IMR-90 (cell line): ENCODE measurements at regions not wholly inside any gene's neighbourhood (a gene's known extent, or its start where the extent isn't known, plus 50 kb on each side); places are given as distances from the start of the nearest gene placed in this dataset.
A peak's percentile ranks its signal among the peaks of the same experiment; 100 is the strongest.

Experiments
- ATAC-seq: fragments of 200-7000 bp; cut with Tn5 transposase; 2 replicates; pipeline ENCODE4 v1.9.1; 2020; ENCODE audit warnings: low read depth, mild to moderate bottlenecking, moderate library complexity
- BruUV-seq: library from RNA; stranded (reverse); fragments of 400-500 nt; replicated peaks from 2 replicates; lab custom pipeline; 2021; lab: Mats Ljungman, UMichigan
- CTCF ChIA-PET: fragments of 300-600 bp; formaldehyde crosslinking; extraction: SDS; loops from one replicate; lab custom pipeline; 2021; ENCODE audit warnings: antibody characterized with exemption; lab: Yijun Ruan, JAX
- POLR2A ChIA-PET: fragments of 300-600 bp; sonication (Branson Sonifier 250); formaldehyde crosslinking; loops from one replicate; lab custom pipeline; 2022; ENCODE audit warnings: antibody characterized with exemption; ENCODE audit not compliant: unreplicated experiment; lab: Charles Lee
- DNase-seq: peaks from one replicate; pipeline ENCODE4 v3.0.0; 2013
- H2AFZ ChIP-seq: replicated peaks from 2 replicates; pipeline ENCODE3; 2013; ENCODE audit warnings: low read length, mild to moderate bottlenecking; ENCODE audit not compliant: poor library complexity
- H2AK5ac ChIP-seq: 2 replicates; pipeline ENCODE4 v1.6.1; 2013; ENCODE audit warnings: low read depth, low read length, inconsistent platforms
- H2AK9ac ChIP-seq: replicated peaks from 2 replicates; pipeline ENCODE3; 2013; ENCODE audit warnings: mild to moderate bottlenecking, low read depth, low read length, moderate library complexity; ENCODE audit not compliant: poor library complexity
- H2BK120ac ChIP-seq: 2 replicates; pipeline ENCODE4 v1.6.1; 2013; ENCODE audit warnings: low read depth, low read length, inconsistent platforms
- H2BK15ac ChIP-seq: 3 replicates; pipeline ENCODE4 v1.6.1; 2013; ENCODE audit warnings: low read depth, low read length, inconsistent platforms
- H2BK20ac ChIP-seq: 2 replicates; pipeline ENCODE4 v1.6.1; 2013; ENCODE audit warnings: low read depth, mild to moderate bottlenecking, inconsistent platforms, low read length, moderate library complexity
- H2BK5ac ChIP-seq: 2 replicates; pipeline ENCODE4 v1.6.1; 2013; ENCODE audit warnings: mild to moderate bottlenecking, low read depth, low read length, inconsistent platforms; ENCODE audit not compliant: poor library complexity, severe bottlenecking
- H3K14ac ChIP-seq: replicated peaks from 2 replicates; pipeline ENCODE4 v1.6.1; 2013; ENCODE audit warnings: low read depth, low read length, inconsistent platforms
- H3K18ac ChIP-seq: 2 replicates; pipeline ENCODE4 v1.6.1; 2013; ENCODE audit warnings: low read depth, low read length, control low read depth
- H3K23ac ChIP-seq: 2 replicates; pipeline ENCODE4 v1.6.1; 2013; ENCODE audit warnings: low read depth, low read length, inconsistent platforms
- H3K27ac ChIP-seq: 2 replicates; pipeline ENCODE4 v1.5.1; 2013; ENCODE audit warnings: mild to moderate bottlenecking, control low read depth, low read length; ENCODE audit not compliant: insufficient read depth
- H3K27me3 ChIP-seq: 2 replicates; pipeline ENCODE4 v1.6.1; 2013; ENCODE audit warnings: low read length; ENCODE audit not compliant: control insufficient read depth, insufficient read depth
- H3K36me3 ChIP-seq: 2 replicates; pipeline ENCODE4 v1.6.1; 2013; ENCODE audit warnings: low read length, mixed read lengths; ENCODE audit not compliant: control insufficient read depth, insufficient read depth
- H3K4ac ChIP-seq: 2 replicates; pipeline ENCODE4 v1.6.1; 2013; ENCODE audit warnings: low read depth, low read length, inconsistent platforms
- H3K4me1 ChIP-seq: 2 replicates; pipeline ENCODE4 v1.6.1; 2013; ENCODE audit warnings: low read length, mixed read lengths; ENCODE audit not compliant: control insufficient read depth, insufficient read depth
- H3K4me2 ChIP-seq: 2 replicates; pipeline ENCODE4 v1.6.1; 2013; ENCODE audit warnings: low read depth, mild to moderate bottlenecking, control low read depth, low read length, moderate library complexity
- H3K4me3 ChIP-seq: 2 replicates; pipeline ENCODE4 v1.5.1; 2013; ENCODE audit warnings: low read depth, mild to moderate bottlenecking, control low read depth, low read length, moderate library complexity; ENCODE audit not compliant: insufficient read depth
- H3K56ac ChIP-seq: 2 replicates; pipeline ENCODE4 v1.6.1; 2013; ENCODE audit warnings: low read length, inconsistent platforms; ENCODE audit not compliant: insufficient read depth; ENCODE audit errors: extremely low read depth
- H3K79me1 ChIP-seq, 2 experiments: 2 replicates each; pipeline ENCODE4 v1.6.1; 2013; ENCODE audit warnings: low read length in 2 of 2, inconsistent platforms in 1 of 2, low read depth in 1 of 2
- H3K9ac ChIP-seq: 2 replicates; pipeline ENCODE4 v1.6.1; 2013; ENCODE audit warnings: low read depth, low read length, control low read depth
- H3K9me1 ChIP-seq: 2 replicates; pipeline ENCODE4 v1.6.1; 2013; ENCODE audit warnings: low read length, inconsistent platforms; ENCODE audit not compliant: insufficient read depth
- H3K9me3 ChIP-seq: 2 replicates; pipeline ENCODE4 v1.6.1; 2013; ENCODE audit warnings: low read length; ENCODE audit not compliant: control insufficient read depth, insufficient read depth
- H4K20me1 ChIP-seq: 2 replicates; pipeline ENCODE4 v1.6.1; 2013; ENCODE audit warnings: low read length, inconsistent platforms; ENCODE audit not compliant: insufficient read depth
- H4K5ac ChIP-seq: 2 replicates; pipeline ENCODE4 v1.6.1; 2013; ENCODE audit warnings: mild to moderate bottlenecking, low read depth, low read length, control low read depth
- H4K8ac ChIP-seq, 2 experiments: 2 replicates each; pipeline ENCODE4 v1.6.1; 2013; ENCODE audit warnings: low read depth in 2 of 2, low read length in 2 of 2, control low read depth in 1 of 2, inconsistent platforms in 1 of 2
- H4K91ac ChIP-seq: 2 replicates; pipeline ENCODE4 v1.6.1; 2013; ENCODE audit warnings: low read depth, low read length, inconsistent platforms; ENCODE audit not compliant: insufficient read depth
- CEBPB ChIP-seq: IDR thresholded peaks from 2 replicates; pipeline ENCODE4 v1.6.1; 2012; ENCODE audit warnings: low read depth, low read length, improper control_type of control experiment
- CHD1 ChIP-seq: IDR thresholded peaks from 2 replicates; pipeline ENCODE4 v1.6.1; 2012; ENCODE audit warnings: low read depth, low read length, improper control_type of control experiment
- MAFK ChIP-seq: IDR thresholded peaks from 2 replicates; pipeline ENCODE4 v1.6.1; 2012; ENCODE audit warnings: low read depth, low read length, improper control_type of control experiment
- MAZ ChIP-seq: IDR thresholded peaks from 2 replicates; pipeline ENCODE4 v1.6.1; 2012; ENCODE audit warnings: low read depth, mild to moderate bottlenecking, low read length, improper control_type of control experiment, moderate library complexity, borderline replicate concordance
- MXI1 ChIP-seq: IDR thresholded peaks from 2 replicates; pipeline ENCODE4 v1.6.1; 2012; ENCODE audit warnings: low read depth, mild to moderate bottlenecking, low read length, moderate library complexity, borderline replicate concordance
- NFE2L2 ChIP-seq: fragments of 150-350 bp; IDR thresholded peaks from 2 replicates; pipeline ENCODE4 v1.6.1; 2016; ENCODE audit warnings: low read depth, mild to moderate bottlenecking, low read length
- POLR2A ChIP-seq: IDR thresholded peaks from 2 replicates; pipeline ENCODE4 v1.6.1; 2012; ENCODE audit warnings: mild to moderate bottlenecking, low read depth, low read length
- RAD21 ChIP-seq: IDR thresholded peaks from 2 replicates; pipeline ENCODE4 v1.6.1; 2012; ENCODE audit warnings: low read length, improper control_type of control experiment
- RCOR1 ChIP-seq: IDR thresholded peaks from 2 replicates; pipeline ENCODE4 v1.6.1; 2012; ENCODE audit warnings: mild to moderate bottlenecking, low read length, improper control_type of control experiment; ENCODE audit not compliant: insufficient replicate concordance
- RFX5 ChIP-seq: IDR thresholded peaks from 2 replicates; pipeline ENCODE4 v1.8.0; 2012; ENCODE audit warnings: low read depth, mild to moderate bottlenecking, low read length, moderate library complexity
- SMC3 ChIP-seq: fragments of 150-350 bp; IDR thresholded peaks from 2 replicates; pipeline ENCODE4 v1.6.1; 2016; ENCODE audit warnings: low read depth, mild to moderate bottlenecking, antibody characterized with exemption, low read length, moderate library complexity
- WGBS, 2 experiments: methylation state at CpG; one replicate each; pipeline versions ENCODE4 v1.1.5 to v1.1.7; 2013; ENCODE audit warnings: missing lambda C conversion rate in 2 of 2; ENCODE audit not compliant: insufficient read length in 1 of 2; ENCODE audit errors: extremely low coverage in 2 of 2; 5-methylcytosine and 5-hydroxymethylcytosine counted together
- dilution Hi-C: fragments of 300-500 bp; cut with HindIII; formaldehyde crosslinking; loops from one replicate; pipeline ENCODE4 v1.14.3; 2018; ENCODE audit warnings: low sequenced_read_pairs; ENCODE audit not compliant: unreplicated experiment
- in situ Hi-C: fragments of 300-500 bp; cut with MboI; formaldehyde crosslinking; loops from 3 replicates; pipeline ENCODE4 v1.14.3; 2019; ENCODE audit warnings: low sequenced_read_pairs, inconsistent platforms, mixed read lengths
- intact Hi-C: fragments of 100-400 bp; cut with micrococcal nuclease; formaldehyde crosslinking; loops from 2 replicates; pipeline ENCODE4 v1.10.0; 2022
- TF ChIP-seq, protein P1 (sequence below): conservative IDR thresholded peaks from 2 replicates; pipeline ENCODE4 v1.5.1; 2012; ENCODE audit warnings: mild to moderate bottlenecking, low read depth, low read length, improper control_type of control experiment
- TF ChIP-seq, protein P2 (sequence below): fragments of 150-350 bp; IDR thresholded peaks from 2 replicates; pipeline ENCODE4 v1.6.1; 2017; ENCODE audit warnings: mild to moderate bottlenecking, antibody characterized with exemption, low read length, low read depth
- TF ChIP-seq, protein P3 (sequence below): fragments of 150-350 bp; IDR thresholded peaks from 2 replicates; pipeline ENCODE4 v1.6.1; 2016; ENCODE audit warnings: low read depth, mild to moderate bottlenecking, low read length, moderate library complexity, borderline replicate concordance

DNA sequence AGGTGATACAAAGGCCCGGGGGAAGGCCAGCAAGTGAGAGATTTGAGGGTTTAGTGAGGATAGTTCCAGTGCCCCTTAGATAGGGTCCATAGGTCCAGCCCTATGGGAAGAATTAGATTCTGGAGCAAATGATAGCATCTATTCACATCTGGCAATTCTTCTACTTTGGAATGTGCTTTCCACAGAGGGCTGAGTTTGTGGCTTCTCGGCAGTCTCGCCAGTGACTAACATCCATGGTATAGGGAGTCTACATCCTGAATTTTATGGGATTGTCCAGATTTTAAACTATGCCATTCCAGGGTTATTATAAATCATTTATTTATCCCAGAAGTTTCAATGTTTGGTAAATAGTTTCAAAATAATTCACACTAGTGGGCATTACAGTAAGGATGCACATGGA is 207.3 kb upstream of the ADO start:
- Histone ChIP-seq H2AK9ac (no peak overlapping the region), H3K27me3 (no peaks in the 10 kb centered on the region), H3K9ac (no peak overlapping the region), H3K23ac (no peak overlapping the region), H3K4me1 (no peaks in the 10 kb centered on the region), H4K5ac (no peak overlapping the region), H3K79me1 (no peaks in the 10 kb centered on the region), H2AFZ (no peak overlapping the region), H3K4ac (no peak overlapping the region), H3K56ac (no peak overlapping the region), H3K36me3 (no peaks in the 10 kb centered on the region), H2AK5ac (no peak overlapping the region), H2BK15ac (no peak overlapping the region), H3K4me3 (no peak overlapping the region), H2BK20ac (peak overlapping the region; percentile 31), H2BK5ac (no peak overlapping the region), H3K9me3 (no peaks in the 10 kb centered on the region), H3K9me1 (no peaks in the 10 kb centered on the region), H4K91ac (no peak overlapping the region), H3K4me2 (no peak overlapping the region), H3K14ac (no peak overlapping the region), H2BK120ac (no peak overlapping the region), H3K18ac (no peak overlapping the region), H4K8ac (no peak overlapping the region), H3K27ac (no peak overlapping the region), H4K20me1 (no peaks in the 10 kb centered on the region)
- ChIA-PET CTCF (no interaction called here), POLR2A (no interaction called here)
- intact Hi-C loops = loop anchor here (10.0 kb wide), 1 partner anchor 1028 kb away; no protein-coding TSS in a partner anchor
- in situ Hi-C loops = loop anchor here (25.0 kb wide), 1 partner anchor 560 kb away; no protein-coding TSS in a partner anchor
- BruUV-seq = no TSS peak
- dilution Hi-C loops = no loop called here
- DNase-seq (peak; percentile 41), ATAC-seq (0 out of 2 replicates have a peak, but pooled peaks have one; percentile 33)
- no peak for TF ChIP-seq CHD1
- TF ChIP-seq POLR2A = no peak
- TF ChIP-seq, protein P1, sequence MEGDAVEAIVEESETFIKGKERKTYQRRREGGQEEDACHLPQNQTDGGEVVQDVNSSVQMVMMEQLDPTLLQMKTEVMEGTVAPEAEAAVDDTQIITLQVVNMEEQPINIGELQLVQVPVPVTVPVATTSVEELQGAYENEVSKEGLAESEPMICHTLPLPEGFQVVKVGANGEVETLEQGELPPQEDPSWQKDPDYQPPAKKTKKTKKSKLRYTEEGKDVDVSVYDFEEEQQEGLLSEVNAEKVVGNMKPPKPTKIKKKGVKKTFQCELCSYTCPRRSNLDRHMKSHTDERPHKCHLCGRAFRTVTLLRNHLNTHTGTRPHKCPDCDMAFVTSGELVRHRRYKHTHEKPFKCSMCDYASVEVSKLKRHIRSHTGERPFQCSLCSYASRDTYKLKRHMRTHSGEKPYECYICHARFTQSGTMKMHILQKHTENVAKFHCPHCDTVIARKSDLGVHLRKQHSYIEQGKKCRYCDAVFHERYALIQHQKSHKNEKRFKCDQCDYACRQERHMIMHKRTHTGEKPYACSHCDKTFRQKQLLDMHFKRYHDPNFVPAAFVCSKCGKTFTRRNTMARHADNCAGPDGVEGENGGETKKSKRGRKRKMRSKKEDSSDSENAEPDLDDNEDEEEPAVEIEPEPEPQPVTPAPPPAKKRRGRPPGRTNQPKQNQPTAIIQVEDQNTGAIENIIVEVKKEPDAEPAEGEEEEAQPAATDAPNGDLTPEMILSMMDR = no peak
- TF ChIP-seq, protein P2, sequence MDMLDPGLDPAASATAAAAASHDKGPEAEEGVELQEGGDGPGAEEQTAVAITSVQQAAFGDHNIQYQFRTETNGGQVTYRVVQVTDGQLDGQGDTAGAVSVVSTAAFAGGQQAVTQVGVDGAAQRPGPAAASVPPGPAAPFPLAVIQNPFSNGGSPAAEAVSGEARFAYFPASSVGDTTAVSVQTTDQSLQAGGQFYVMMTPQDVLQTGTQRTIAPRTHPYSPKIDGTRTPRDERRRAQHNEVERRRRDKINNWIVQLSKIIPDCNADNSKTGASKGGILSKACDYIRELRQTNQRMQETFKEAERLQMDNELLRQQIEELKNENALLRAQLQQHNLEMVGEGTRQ = no peak
- TF ChIP-seq RCOR1 = no peak
- TF ChIP-seq RFX5 = no peak
- TF ChIP-seq CEBPB = no peak
- no peak for TF ChIP-seq NFE2L2
- TF ChIP-seq RAD21 = no peak
- TF ChIP-seq MAZ = no peak
- TF ChIP-seq SMC3 = no peak
- TF ChIP-seq MXI1 = no peak
- TF ChIP-seq, protein P3, sequence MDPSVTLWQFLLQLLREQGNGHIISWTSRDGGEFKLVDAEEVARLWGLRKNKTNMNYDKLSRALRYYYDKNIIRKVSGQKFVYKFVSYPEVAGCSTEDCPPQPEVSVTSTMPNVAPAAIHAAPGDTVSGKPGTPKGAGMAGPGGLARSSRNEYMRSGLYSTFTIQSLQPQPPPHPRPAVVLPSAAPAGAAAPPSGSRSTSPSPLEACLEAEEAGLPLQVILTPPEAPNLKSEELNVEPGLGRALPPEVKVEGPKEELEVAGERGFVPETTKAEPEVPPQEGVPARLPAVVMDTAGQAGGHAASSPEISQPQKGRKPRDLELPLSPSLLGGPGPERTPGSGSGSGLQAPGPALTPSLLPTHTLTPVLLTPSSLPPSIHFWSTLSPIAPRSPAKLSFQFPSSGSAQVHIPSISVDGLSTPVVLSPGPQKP = no peak
- TF ChIP-seq MAFK = no peak
- WGBS, 2 experiments = no CpG with 5 or more reads among the region's 3 CpGs
